22Rv1 (cell line): ENCODE measurements at regions not wholly inside any gene's neighbourhood (a gene's known extent, or its start where the extent isn't known, plus 50 kb on each side); places are given as distances from the start of the nearest gene placed in this dataset.

Source experiments
- H3K27ac ChIP-seq: fragments of 450-650 bp; 2 replicates; pipeline ENCODE4 v1.5.1; 2017
- CTCF ChIP-seq: fragments of 450-650 bp; IDR thresholded peaks from 2 replicates; pipeline ENCODE4 v1.5.1; 2017; ENCODE audit warnings: mild to moderate bottlenecking
- ZFX ChIP-seq: fragments of 450-650 bp; IDR thresholded peaks from 2 replicates; pipeline ENCODE4 v1.6.1; 2017; ENCODE audit warnings: antibody characterized with exemption, borderline replicate concordance

GRCh38 chr2:234773764-234774409 is 177.9 kb upstream of the SH3BP4 start:
- no peak for TF ChIP-seq CTCF
- no peak for TF ChIP-seq ZFX

GRCh38 chr2:234773129-234773528 is 178.7 kb upstream of the SH3BP4 start:
- H3K27ac ChIP-seq = no peak overlapping the region
- TF ChIP-seq CTCF (no peak), ZFX (no peak)

More at GRCh38 chr2:234773764-234774409, 177.9 kb upstream of the SH3BP4 start:
- no peak overlapping the region for H3K27ac ChIP-seq

GRCh38 chr2:234772733-234773060 is 179.1 kb upstream of the SH3BP4 start:
- H3K27ac ChIP-seq = no peak overlapping the region
- TF ChIP-seq CTCF = no peak
- TF ChIP-seq ZFX = no peak

GRCh38 chr2:234771980-234772732 is 179.7 kb upstream of the SH3BP4 start:
- TF ChIP-seq CTCF (no peak), ZFX (no peak)
- H3K27ac ChIP-seq = no peak overlapping the region

GRCh38 chr2:234771176-234771575 is 180.6 kb upstream of the SH3BP4 start:
- H3K27ac ChIP-seq = no peak overlapping the region
- no peak for TF ChIP-seq ZFX
- TF ChIP-seq CTCF = no peak

GRCh38 chr2:234770715-234771141 is 181.1 kb upstream of the SH3BP4 start:
- no peak overlapping the region for H3K27ac ChIP-seq
- TF ChIP-seq CTCF (no peak), ZFX (no peak)

GRCh38 chr2:234770031-234770506 is 181.7 kb upstream of the SH3BP4 start:
- H3K27ac ChIP-seq = no peak overlapping the region
- no peak for TF ChIP-seq CTCF
- TF ChIP-seq ZFX = no peak
